ENCODE measurements at regions not wholly inside any gene's neighbourhood (a gene's known extent, or its start where the extent isn't known, plus 50 kb on each side); places are given as distances from the start of the nearest gene placed in this dataset.

DNA sequence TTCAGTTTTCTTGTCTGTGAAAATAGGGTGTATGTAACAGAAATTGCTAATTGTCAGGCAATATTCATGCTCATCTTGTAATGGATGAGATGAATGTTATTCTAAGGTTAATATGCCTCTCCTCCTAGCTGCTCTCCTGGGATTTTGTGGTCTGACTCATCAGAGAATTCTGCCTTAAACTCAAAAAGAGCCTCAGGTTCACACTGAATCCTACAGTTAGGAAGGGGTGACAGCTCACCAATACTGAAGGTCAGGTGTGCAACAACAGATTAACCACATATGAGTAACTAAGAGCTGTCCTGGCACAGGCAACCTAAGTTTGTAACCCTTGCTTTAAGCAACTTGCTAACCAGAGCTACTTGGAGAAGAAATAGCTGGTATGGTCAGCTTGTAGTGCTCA is 197.7 kb downstream of the SPATA18 start:
- CTCF ChIA-PET, result no interaction called here
- Mint-ChIP-seq H3K4me3 (no peak overlapping the region), H3K27me3 (ENCODE audit: low read depth) (peaks cover 2% of the 10 kb centered on the region; the same call in 1 of the 2 replicates), H3K27ac (no peak overlapping the region), H3K9me3 (peaks cover 25% of the 10 kb centered on the region), H3K36me3 (peaks cover 17% of the 10 kb centered on the region), H3K4me1 (peaks cover 17% of the 10 kb centered on the region)
- TF ChIP-seq PRRX2 (CRISPR knock-in tag; IDR thresholded peaks at IDR 0.05), result no peak
- TF ChIP-seq OVOL2 (CRISPR knock-in tag; IDR thresholded peaks at IDR 0.05; ENCODE audit: borderline replicate concordance), result no peak
- TF ChIP-seq CREM (CRISPR knock-in tag; IDR thresholded peaks at IDR 0.05), result no peak
- TF ChIP-seq ZNF671 (CRISPR knock-in tag; IDR thresholded peaks at IDR 0.05), result no peak
- TF ChIP-seq, protein P1, sequence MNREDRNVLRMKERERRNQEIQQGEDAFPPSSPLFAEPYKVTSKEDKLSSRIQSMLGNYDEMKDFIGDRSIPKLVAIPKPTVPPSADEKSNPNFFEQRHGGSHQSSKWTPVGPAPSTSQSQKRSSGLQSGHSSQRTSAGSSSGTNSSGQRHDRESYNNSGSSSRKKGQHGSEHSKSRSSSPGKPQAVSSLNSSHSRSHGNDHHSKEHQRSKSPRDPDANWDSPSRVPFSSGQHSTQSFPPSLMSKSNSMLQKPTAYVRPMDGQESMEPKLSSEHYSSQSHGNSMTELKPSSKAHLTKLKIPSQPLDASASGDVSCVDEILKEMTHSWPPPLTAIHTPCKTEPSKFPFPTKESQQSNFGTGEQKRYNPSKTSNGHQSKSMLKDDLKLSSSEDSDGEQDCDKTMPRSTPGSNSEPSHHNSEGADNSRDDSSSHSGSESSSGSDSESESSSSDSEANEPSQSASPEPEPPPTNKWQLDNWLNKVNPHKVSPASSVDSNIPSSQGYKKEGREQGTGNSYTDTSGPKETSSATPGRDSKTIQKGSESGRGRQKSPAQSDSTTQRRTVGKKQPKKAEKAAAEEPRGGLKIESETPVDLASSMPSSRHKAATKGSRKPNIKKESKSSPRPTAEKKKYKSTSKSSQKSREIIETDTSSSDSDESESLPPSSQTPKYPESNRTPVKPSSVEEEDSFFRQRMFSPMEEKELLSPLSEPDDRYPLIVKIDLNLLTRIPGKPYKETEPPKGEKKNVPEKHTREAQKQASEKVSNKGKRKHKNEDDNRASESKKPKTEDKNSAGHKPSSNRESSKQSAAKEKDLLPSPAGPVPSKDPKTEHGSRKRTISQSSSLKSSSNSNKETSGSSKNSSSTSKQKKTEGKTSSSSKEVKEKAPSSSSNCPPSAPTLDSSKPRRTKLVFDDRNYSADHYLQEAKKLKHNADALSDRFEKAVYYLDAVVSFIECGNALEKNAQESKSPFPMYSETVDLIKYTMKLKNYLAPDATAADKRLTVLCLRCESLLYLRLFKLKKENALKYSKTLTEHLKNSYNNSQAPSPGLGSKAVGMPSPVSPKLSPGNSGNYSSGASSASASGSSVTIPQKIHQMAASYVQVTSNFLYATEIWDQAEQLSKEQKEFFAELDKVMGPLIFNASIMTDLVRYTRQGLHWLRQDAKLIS (CRISPR knock-in tag; IDR thresholded peaks at IDR 0.05; ENCODE audit: borderline replicate concordance), result no peak
- no peak for TF ChIP-seq SOX15 (CRISPR knock-in tag; IDR thresholded peaks at IDR 0.05)
- no peak for TF ChIP-seq TP53 (CRISPR knock-in tag; IDR thresholded peaks at IDR 0.05)
- no peak for TF ChIP-seq NFYB (CRISPR knock-in tag; conservative IDR thresholded peaks at IDR 0.05; ENCODE audit: low read depth)
- no peak for TF ChIP-seq ZNF232 (CRISPR knock-in tag; IDR thresholded peaks at IDR 0.05)
- TF ChIP-seq GRHL2 (CRISPR knock-in tag; IDR thresholded peaks at IDR 0.05; ENCODE audit: insufficient replicate concordance, severe bottlenecking), result no peak
- TF ChIP-seq ZNF138 (CRISPR knock-in tag; conservative IDR thresholded peaks at IDR 0.05), result no peak
- TF ChIP-seq FOXK1 (CRISPR knock-in tag; IDR thresholded peaks at IDR 0.05), result no peak
- ATAC-seq (no peak), DNase-seq (ENCODE audit: low spot score) (no peak)
- POLR2A ChIA-PET, result interaction anchor here (0.6 kb wide), 1 partner anchor 94 kb away, joined by 3 read pairs; no protein-coding TSS in a partner anchor

DNA sequence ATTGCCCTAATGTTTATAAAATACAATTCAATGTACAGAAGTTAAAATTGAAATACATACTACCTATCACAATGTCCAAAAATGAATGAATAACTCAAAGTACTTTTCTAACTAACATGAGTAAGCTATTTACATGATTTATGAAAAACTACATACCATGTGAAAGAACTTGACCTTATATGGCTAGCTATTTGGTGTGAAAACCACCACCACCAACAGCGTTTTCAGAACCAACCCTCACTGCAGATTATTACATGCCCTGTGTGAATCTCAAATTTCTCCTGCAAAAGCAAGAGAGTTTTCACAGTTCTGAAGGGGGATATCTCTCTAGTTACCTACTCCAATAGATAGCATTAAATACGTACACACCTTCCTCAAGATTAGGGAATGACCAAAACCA is 198.5 kb downstream of the SPATA18 start:
- ATAC-seq, result no peak
- TF ChIP-seq, protein P2, sequence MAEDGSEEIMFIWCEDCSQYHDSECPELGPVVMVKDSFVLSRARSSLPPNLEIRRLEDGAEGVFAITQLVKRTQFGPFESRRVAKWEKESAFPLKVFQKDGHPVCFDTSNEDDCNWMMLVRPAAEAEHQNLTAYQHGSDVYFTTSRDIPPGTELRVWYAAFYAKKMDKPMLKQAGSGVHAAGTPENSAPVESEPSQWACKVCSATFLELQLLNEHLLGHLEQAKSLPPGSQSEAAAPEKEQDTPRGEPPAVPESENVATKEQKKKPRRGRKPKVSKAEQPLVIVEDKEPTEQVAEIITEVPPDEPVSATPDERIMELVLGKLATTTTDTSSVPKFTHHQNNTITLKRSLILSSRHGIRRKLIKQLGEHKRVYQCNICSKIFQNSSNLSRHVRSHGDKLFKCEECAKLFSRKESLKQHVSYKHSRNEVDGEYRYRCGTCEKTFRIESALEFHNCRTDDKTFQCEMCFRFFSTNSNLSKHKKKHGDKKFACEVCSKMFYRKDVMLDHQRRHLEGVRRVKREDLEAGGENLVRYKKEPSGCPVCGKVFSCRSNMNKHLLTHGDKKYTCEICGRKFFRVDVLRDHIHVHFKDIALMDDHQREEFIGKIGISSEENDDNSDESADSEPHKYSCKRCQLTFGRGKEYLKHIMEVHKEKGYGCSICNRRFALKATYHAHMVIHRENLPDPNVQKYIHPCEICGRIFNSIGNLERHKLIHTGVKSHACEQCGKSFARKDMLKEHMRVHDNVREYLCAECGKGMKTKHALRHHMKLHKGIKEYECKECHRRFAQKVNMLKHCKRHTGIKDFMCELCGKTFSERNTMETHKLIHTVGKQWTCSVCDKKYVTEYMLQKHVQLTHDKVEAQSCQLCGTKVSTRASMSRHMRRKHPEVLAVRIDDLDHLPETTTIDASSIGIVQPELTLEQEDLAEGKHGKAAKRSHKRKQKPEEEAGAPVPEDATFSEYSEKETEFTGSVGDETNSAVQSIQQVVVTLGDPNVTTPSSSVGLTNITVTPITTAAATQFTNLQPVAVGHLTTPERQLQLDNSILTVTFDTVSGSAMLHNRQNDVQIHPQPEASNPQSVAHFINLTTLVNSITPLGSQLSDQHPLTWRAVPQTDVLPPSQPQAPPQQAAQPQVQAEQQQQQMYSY (CRISPR knock-in tag; IDR thresholded peaks at IDR 0.05), result no peak
- TF ChIP-seq, protein P3, sequence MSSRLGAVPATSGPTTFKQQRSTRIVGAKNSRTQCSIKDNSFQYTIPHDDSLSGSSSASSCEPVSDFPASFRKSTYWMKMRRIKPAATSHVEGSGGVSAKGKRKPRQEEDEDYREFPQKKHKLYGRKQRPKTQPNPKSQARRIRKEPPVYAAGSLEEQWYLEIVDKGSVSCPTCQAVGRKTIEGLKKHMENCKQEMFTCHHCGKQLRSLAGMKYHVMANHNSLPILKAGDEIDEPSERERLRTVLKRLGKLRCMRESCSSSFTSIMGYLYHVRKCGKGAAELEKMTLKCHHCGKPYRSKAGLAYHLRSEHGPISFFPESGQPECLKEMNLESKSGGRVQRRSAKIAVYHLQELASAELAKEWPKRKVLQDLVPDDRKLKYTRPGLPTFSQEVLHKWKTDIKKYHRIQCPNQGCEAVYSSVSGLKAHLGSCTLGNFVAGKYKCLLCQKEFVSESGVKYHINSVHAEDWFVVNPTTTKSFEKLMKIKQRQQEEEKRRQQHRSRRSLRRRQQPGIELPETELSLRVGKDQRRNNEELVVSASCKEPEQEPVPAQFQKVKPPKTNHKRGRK (CRISPR knock-in tag; IDR thresholded peaks at IDR 0.05; ENCODE audit: borderline replicate concordance), result no peak
- TF ChIP-seq HMGA2 (CRISPR knock-in tag; IDR thresholded peaks at IDR 0.05) (no peak), MXD4 (CRISPR knock-in tag; IDR thresholded peaks at IDR 0.05; ENCODE audit: borderline replicate concordance) (no peak), ZNF671 (CRISPR knock-in tag; IDR thresholded peaks at IDR 0.05) (no peak), TEAD1 (CRISPR knock-in tag; IDR thresholded peaks at IDR 0.05) (no peak), ZNF423 (CRISPR knock-in tag; IDR thresholded peaks at IDR 0.05) (no peak), SP1 (CRISPR knock-in tag; conservative IDR thresholded peaks at IDR 0.05) (no peak), ATF1 (CRISPR knock-in tag; IDR thresholded peaks at IDR 0.05) (no peak), FOXP1 (CRISPR knock-in tag; IDR thresholded peaks at IDR 0.05; ENCODE audit: borderline replicate concordance) (no peak)
- TF ChIP-seq, protein P4, sequence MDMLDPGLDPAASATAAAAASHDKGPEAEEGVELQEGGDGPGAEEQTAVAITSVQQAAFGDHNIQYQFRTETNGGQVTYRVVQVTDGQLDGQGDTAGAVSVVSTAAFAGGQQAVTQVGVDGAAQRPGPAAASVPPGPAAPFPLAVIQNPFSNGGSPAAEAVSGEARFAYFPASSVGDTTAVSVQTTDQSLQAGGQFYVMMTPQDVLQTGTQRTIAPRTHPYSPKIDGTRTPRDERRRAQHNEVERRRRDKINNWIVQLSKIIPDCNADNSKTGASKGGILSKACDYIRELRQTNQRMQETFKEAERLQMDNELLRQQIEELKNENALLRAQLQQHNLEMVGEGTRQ (CRISPR knock-in tag; IDR thresholded peaks at IDR 0.05), result no peak
- TF ChIP-seq, protein P5, sequence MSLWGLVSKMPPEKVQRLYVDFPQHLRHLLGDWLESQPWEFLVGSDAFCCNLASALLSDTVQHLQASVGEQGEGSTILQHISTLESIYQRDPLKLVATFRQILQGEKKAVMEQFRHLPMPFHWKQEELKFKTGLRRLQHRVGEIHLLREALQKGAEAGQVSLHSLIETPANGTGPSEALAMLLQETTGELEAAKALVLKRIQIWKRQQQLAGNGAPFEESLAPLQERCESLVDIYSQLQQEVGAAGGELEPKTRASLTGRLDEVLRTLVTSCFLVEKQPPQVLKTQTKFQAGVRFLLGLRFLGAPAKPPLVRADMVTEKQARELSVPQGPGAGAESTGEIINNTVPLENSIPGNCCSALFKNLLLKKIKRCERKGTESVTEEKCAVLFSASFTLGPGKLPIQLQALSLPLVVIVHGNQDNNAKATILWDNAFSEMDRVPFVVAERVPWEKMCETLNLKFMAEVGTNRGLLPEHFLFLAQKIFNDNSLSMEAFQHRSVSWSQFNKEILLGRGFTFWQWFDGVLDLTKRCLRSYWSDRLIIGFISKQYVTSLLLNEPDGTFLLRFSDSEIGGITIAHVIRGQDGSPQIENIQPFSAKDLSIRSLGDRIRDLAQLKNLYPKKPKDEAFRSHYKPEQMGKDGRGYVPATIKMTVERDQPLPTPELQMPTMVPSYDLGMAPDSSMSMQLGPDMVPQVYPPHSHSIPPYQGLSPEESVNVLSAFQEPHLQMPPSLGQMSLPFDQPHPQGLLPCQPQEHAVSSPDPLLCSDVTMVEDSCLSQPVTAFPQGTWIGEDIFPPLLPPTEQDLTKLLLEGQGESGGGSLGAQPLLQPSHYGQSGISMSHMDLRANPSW (CRISPR knock-in tag; conservative IDR thresholded peaks at IDR 0.05; ENCODE audit: low read depth), result no peak
- TF ChIP-seq, protein P6, sequence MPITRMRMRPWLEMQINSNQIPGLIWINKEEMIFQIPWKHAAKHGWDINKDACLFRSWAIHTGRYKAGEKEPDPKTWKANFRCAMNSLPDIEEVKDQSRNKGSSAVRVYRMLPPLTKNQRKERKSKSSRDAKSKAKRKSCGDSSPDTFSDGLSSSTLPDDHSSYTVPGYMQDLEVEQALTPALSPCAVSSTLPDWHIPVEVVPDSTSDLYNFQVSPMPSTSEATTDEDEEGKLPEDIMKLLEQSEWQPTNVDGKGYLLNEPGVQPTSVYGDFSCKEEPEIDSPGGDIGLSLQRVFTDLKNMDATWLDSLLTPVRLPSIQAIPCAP (CRISPR knock-in tag; IDR thresholded peaks at IDR 0.05), result no peak

More for the DNA sequence above, 198.5 kb downstream of the SPATA18 start:
- H3K27me3 Mint-ChIP-seq (ENCODE audit: low read depth), result peaks cover 2% of the 10 kb centered on the region; the same call in 1 of the 2 replicates
- H3K4me3 Mint-ChIP-seq, result no peak overlapping the region
- no peak overlapping the region for H3K27ac Mint-ChIP-seq
- H3K36me3 Mint-ChIP-seq, result peaks cover 17% of the 10 kb centered on the region
- peaks cover 17% of the 10 kb centered on the region for H3K4me1 Mint-ChIP-seq
- no peak for DNase-seq (ENCODE audit: low spot score)
- POLR2A ChIA-PET, result no interaction called here
- CTCF ChIA-PET, result no interaction called here
- H3K9me3 Mint-ChIP-seq, result peaks cover 25% of the 10 kb centered on the region
